Activated CD4-positive, alpha-beta T cell treated with anti-CD3 and anti-CD28 coated beads for 36 hours (primary cell): ENCODE measurements at regions not wholly inside any gene's neighbourhood (a gene's known extent, or its start where the extent isn't known, plus 50 kb on each side); places are given as distances from the start of the nearest gene placed in this dataset.
"Not testable (repeated sequence)": the region's sequence is repeated elsewhere in the genome, so short reads cannot be mapped to it uniquely, and the experiment has no call there.

Experiments used
- ATAC-seq: fragments of 200-7000 bp; cut with Tn5 transposase; one replicate; pipeline ENCODE4 v1.10.0; 2021; ENCODE audit warnings: mild to moderate bottlenecking, moderate library complexity
- CTCF ChIA-PET: fragments of 350-600 bp; sonication (Branson Sonifier 250); formaldehyde crosslinking; loops from one replicate; lab custom pipeline; 2021; ENCODE audit warnings: antibody characterized with exemption; lab: Charles Lee
- POLR2A ChIA-PET: fragments of 350-600 bp; sonication (Branson Sonifier 250); formaldehyde crosslinking; loops from one replicate; lab custom pipeline; 2021; ENCODE audit warnings: antibody characterized with exemption, inconsistent platforms; lab: Charles Lee
- DNase-seq: peaks from one replicate; pipeline ENCODE4 v3.0.0-alpha.2; 2020
- H3K27ac Mint-ChIP-seq: one replicate; pipeline ENCODE4 v1.8.0; 2021; ENCODE audit warnings: mixed read lengths
- H3K27me3 Mint-ChIP-seq: one replicate; pipeline ENCODE4 v1.8.0; 2021; ENCODE audit warnings: mixed read lengths
- H3K36me3 Mint-ChIP-seq: one replicate; pipeline ENCODE4 v1.8.0; 2021; ENCODE audit warnings: low read depth, mixed read lengths
- H3K4me1 Mint-ChIP-seq: one replicate; pipeline ENCODE4 v1.8.0; 2021; ENCODE audit warnings: mixed read lengths
- H3K4me3 Mint-ChIP-seq: one replicate; pipeline ENCODE4 v1.8.0; 2021; ENCODE audit warnings: mild to moderate bottlenecking, moderate library complexity, mixed read lengths
- H3K9me3 Mint-ChIP-seq: one replicate; pipeline ENCODE4 v1.8.0; 2021; ENCODE audit warnings: low read depth, mixed read lengths
- intact Hi-C, 2 experiments: fragments of 100-400 bp; cut with DNase I in 1 of 2; cut with micrococcal nuclease in 1 of 2; formaldehyde crosslinking; loops; one replicate each; pipeline versions ENCODE4 v1.14.2 to v1.15.1; 2022 to 2024; cut with DNase I, micrococcal nuclease

DNA sequence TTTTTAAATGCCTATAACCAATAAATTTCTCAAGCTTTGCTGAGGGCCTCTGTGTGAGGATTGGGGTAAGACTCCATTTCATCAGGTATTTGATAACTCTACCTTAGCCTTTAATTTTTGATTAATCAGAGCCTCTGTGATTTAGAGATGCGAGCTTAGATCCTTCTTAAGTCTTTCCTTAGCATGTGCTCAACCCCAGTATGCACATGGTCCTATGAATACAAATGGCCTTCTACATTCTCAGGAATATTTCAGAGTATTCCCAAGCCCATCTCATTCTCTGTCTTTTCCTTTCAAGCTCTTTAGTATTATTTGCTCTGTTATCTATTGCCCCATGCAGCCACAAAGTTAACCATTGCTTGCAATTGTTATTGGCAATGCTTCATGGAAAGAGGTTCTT, 1407.7 kb downstream of the LRFN5 start:
- peaks cover 13% of the 10 kb centered on the region for H3K9me3 Mint-ChIP-seq
- no peak for DNase-seq
- no peaks in the 10 kb centered on the region for H3K27me3 Mint-ChIP-seq
- H3K4me1 Mint-ChIP-seq = no peaks in the 10 kb centered on the region
- no peaks in the 10 kb centered on the region for H3K36me3 Mint-ChIP-seq
- CTCF ChIA-PET = no interaction called here
- no peak overlapping the region for H3K27ac Mint-ChIP-seq
- no peak overlapping the region for H3K4me3 Mint-ChIP-seq
- POLR2A ChIA-PET = no interaction called here
- intact Hi-C loops = no loop called here
- ATAC-seq = no peak

DNA sequence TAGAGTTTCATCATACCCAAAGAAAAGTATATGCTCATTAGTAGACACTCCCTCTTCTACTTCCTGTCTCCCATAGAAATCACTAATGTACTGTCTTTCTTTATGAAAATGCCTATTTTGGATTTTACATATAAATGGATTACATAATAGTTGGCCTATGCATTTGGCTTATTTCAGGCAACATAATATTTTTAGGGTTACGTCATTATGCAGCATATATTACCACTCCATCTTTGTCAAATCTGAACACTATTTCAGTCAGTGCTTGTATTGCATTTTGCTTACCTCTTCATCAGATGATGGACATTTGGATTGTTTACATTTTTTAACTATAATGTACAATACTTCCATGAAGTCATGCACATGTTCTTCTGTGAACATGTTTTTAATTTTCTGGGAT, 1406.1 kb downstream of the LRFN5 start:
- intact Hi-C loops = no loop called here
- Mint-ChIP-seq H3K27ac (no peak overlapping the region), H3K9me3 (peaks cover 10% of the 10 kb centered on the region), H3K4me3 (no peak overlapping the region), H3K4me1 (no peaks in the 10 kb centered on the region), H3K36me3 (no peaks in the 10 kb centered on the region), H3K27me3 (no peaks in the 10 kb centered on the region)
- no peak for DNase-seq
- POLR2A ChIA-PET = no interaction called here
- CTCF ChIA-PET = no interaction called here
- no peak for ATAC-seq

DNA sequence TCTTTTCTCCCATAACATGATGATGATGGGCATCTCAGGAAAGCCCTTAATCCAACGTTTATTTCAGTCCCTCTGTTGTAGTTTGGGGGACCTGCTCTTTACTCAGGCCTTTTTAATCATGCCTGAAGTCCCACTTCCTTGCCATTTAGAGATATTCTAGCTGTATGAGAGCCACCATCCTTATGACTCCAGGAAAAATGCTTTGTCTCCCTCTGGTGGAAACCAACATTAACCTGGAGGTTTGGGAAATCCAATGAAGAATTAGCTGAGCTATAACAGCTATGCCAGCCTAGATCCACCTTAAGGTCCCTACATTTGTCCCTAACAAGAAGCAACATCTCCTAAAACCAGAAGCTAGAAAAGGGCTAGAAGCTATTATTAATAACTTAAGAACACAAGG, 1399.1 kb downstream of the LRFN5 start:
- intact Hi-C loops = no loop called here
- H3K9me3 Mint-ChIP-seq = peaks cover 29% of the 10 kb centered on the region
- POLR2A ChIA-PET = no interaction called here

DNA sequence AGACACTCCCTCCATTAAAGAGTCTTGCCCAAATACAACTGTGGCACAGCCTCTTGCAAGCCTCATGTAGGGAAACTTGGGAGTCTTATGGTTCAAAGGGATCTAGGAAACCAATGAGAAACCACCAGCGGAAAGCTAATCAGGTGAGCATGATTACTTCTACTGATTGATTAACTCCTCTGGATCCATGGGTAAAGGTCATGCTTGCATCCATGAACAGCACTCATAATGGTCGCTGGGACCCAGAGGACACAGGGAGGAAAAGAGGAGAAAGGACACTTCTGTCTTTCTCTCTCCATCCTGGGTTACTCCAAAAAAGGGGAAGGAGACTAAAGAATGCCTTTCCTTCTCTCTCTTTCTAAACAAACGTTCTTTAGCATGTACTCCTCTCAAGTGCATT, 1397.2 kb downstream of the LRFN5 start:
- intact Hi-C loops = no loop called here
- Mint-ChIP-seq H3K4me3 (no peak overlapping the region), H3K4me1 (no peaks in the 10 kb centered on the region), H3K27ac (no peak overlapping the region), H3K9me3 (peaks cover 30% of the 10 kb centered on the region), H3K27me3 (no peaks in the 10 kb centered on the region), H3K36me3 (no peaks in the 10 kb centered on the region)
- DNase-seq = no peak
- CTCF ChIA-PET = no interaction called here
- no peak for ATAC-seq
- POLR2A ChIA-PET = no interaction called here

More for the DNA sequence above, 1399.1 kb downstream of the LRFN5 start:
- no peak overlapping the region for H3K4me3 Mint-ChIP-seq
- no peaks in the 10 kb centered on the region for H3K27me3 Mint-ChIP-seq
- no peak overlapping the region for H3K27ac Mint-ChIP-seq
- CTCF ChIA-PET = no interaction called here
- no peak for DNase-seq
- ATAC-seq = no peak
- no peaks in the 10 kb centered on the region for H3K36me3 Mint-ChIP-seq
- no peaks in the 10 kb centered on the region for H3K4me1 Mint-ChIP-seq

DNA sequence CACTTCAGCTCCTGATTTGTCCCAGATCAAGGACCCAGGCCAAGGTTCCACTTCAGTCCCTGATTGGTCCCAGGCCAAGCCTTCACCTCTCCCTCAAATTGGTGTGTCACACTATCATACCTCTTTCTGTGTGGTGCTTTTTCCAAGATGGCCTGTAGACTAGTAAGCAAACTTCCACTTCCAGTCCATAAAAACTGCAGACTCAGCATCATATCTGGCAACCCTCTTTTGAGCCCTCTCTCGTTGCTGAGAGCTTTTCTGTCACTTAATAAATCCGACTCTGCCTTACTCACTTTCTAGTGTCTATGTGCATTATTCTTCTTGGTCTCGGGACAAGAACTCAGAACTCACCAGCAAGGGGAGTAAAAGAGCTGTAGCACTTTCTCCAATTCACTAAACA, 1395.1 kb downstream of the LRFN5 start:
- peaks cover 30% of the 10 kb centered on the region for H3K9me3 Mint-ChIP-seq
- no peak for ATAC-seq

DNA sequence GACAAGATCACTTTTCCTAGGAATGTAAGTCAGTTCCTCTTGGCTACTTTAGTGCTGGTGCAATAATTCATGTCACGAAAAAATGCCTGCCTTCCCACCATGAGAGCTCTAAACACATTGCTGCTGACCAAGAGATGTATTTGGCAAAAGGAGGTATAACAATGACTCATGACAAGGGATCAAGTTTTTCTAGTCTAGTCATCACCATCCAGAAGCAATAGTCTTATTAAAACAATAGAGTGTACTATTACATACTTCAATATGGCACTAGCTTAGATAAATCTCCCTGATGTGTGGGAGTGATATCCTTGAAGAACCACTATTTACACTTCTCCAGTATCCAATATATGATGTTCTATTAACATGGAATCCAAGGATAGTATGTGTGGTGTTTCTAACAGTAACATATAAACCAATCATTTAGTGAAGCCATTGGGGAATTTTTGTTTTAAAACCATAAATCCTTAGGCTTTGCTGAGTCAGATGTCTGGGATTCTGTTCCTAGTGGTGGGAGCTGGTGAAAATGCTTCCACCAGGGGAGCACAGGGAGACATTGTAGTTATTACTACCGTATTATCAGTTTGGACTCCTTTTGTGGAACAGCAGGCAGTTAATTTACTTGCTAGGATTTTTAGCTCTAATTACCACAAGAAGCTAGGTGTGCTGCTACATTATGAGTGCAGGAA, 1387.5 kb downstream of the LRFN5 start:
- Mint-ChIP-seq H3K36me3 (no peaks in the 10 kb centered on the region), H3K4me1 (no peaks in the 10 kb centered on the region), H3K4me3 (no peak overlapping the region), H3K27ac (no peak overlapping the region), H3K27me3 (no peaks in the 10 kb centered on the region), H3K9me3 (peaks cover 5% of the 10 kb centered on the region)
- DNase-seq (no peak), ATAC-seq (no peak)
- ChIA-PET POLR2A (no interaction called here), CTCF (interaction anchor here (1.0 kb wide), 1 partner anchor 13 kb away, joined by 3 read pairs; no protein-coding TSS in a partner anchor)
- intact Hi-C loops = no loop called here

More for the DNA sequence above, 1395.1 kb downstream of the LRFN5 start:
- ChIA-PET POLR2A (no interaction called here), CTCF (no interaction called here)
- no peak for DNase-seq
- Mint-ChIP-seq H3K27ac (no peak overlapping the region), H3K4me3 (no peak overlapping the region), H3K27me3 (no peaks in the 10 kb centered on the region), H3K4me1 (no peaks in the 10 kb centered on the region), H3K36me3 (no peaks in the 10 kb centered on the region)
- intact Hi-C loops = no loop called here

DNA sequence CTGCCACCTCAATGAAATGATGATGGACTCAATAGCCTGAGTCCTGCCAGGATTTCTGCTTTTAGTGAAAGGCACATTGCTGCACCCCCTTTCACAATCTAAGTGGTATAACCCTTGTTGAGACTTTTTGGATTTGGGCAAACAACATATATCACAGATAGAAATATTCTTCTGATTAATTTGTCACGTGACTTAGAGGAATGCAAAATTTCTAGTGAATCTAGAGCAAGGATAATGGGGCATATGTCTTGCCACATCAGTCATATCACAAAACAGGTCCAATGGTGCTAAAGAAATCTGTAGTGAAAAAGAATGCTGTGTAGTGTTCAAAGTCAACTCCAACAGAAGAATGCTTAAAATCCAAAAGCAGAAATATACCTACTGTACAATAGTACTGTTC, 1386.3 kb downstream of the LRFN5 start:
- Mint-ChIP-seq H3K4me1 (no peaks in the 10 kb centered on the region), H3K9me3 (peaks cover 12% of the 10 kb centered on the region), H3K27ac (no peak overlapping the region), H3K27me3 (no peaks in the 10 kb centered on the region), H3K36me3 (no peaks in the 10 kb centered on the region), H3K4me3 (no peak overlapping the region)
- CTCF ChIA-PET = no interaction called here
- ATAC-seq (no peak), DNase-seq (no peak)
- intact Hi-C loops = no loop called here
- POLR2A ChIA-PET = no interaction called here

DNA sequence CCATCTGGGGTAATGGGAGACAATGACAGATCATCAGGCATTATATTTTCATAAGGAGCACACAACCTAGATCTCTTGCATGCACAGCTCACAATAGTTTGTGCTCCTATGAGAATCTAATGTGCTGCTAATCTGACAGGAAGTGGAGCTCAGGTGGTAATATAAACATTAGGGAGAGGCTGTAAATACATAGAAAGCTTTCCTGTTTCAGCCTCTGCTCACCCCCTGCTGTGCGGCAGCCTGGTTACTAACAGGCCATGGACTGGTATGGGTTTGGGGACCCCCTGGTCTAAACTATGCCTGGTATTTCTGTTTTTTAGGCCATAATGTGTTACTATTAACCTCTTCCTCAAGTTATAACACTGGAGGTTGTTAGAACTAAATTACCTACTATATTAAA, 1373.7 kb downstream of the LRFN5 start:
- no peaks in the 10 kb centered on the region for H3K36me3 Mint-ChIP-seq
- no peaks in the 10 kb centered on the region for H3K4me1 Mint-ChIP-seq
- ATAC-seq = no peak
- H3K9me3 Mint-ChIP-seq = peaks cover 11% of the 10 kb centered on the region
- no peak overlapping the region for H3K27ac Mint-ChIP-seq
- H3K27me3 Mint-ChIP-seq = no peaks in the 10 kb centered on the region
- intact Hi-C loops = no loop called here
- no peak for DNase-seq
- CTCF ChIA-PET = interaction anchor here (1.5 kb wide), 1 partner anchor 14 kb away, joined by 3 read pairs; no protein-coding TSS in a partner anchor
- no peak overlapping the region for H3K4me3 Mint-ChIP-seq
- POLR2A ChIA-PET = no interaction called here

DNA sequence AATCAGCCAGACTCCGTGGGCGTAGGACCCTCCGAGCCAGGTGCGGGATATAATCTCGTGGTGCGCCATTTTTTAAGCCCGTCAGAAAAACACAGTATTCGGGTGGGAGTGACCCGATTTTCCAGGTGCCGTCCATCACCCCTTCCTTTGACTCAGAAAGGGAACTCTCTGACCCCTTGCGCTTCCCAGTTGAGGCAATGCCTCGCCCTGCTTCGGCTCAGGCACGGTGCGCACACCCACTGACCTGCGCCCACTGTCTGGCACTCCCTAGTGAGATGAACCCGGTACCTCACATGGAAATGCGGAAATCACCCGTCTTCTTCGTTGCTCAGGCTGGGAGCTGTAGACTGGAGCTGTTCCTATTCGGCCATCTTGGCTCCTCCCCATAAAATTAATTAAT, 1366.5 kb downstream of the LRFN5 start:
- H3K4me1 Mint-ChIP-seq, ATAC-seq, H3K27ac Mint-ChIP-seq, CTCF ChIA-PET, H3K9me3 Mint-ChIP-seq, H3K27me3 Mint-ChIP-seq, intact Hi-C loops, H3K4me3 Mint-ChIP-seq, POLR2A ChIA-PET, DNase-seq, H3K36me3 Mint-ChIP-seq: not testable (repeated sequence)

DNA sequence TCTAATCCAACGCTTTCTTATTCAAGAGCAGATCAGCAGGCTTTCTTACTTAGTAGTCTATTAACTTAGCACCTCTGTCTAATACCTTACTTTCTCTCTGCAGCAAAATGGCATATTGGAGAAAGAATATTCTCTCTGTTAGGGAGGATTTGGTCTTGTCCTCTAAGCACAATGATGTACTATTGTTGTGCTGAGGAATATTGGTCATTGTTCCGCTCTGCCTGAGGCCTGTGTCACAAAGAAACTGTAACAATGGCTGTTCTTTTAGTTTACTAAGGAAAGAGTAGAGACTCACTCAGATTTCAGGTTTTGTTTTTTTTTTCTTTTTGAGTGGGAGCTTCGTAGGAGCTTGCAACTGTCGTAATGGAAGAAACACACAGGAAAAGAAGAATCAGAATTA, 1358.8 kb downstream of the LRFN5 start:
- Mint-ChIP-seq H3K27me3 (no peaks in the 10 kb centered on the region), H3K36me3 (no peaks in the 10 kb centered on the region), H3K27ac (no peak overlapping the region), H3K9me3 (peaks cover 9% of the 10 kb centered on the region), H3K4me3 (no peak overlapping the region), H3K4me1 (no peaks in the 10 kb centered on the region)
- POLR2A ChIA-PET = no interaction called here
- DNase-seq (no peak), ATAC-seq (no peak)
- intact Hi-C loops = no loop called here
- CTCF ChIA-PET = no interaction called here

DNA sequence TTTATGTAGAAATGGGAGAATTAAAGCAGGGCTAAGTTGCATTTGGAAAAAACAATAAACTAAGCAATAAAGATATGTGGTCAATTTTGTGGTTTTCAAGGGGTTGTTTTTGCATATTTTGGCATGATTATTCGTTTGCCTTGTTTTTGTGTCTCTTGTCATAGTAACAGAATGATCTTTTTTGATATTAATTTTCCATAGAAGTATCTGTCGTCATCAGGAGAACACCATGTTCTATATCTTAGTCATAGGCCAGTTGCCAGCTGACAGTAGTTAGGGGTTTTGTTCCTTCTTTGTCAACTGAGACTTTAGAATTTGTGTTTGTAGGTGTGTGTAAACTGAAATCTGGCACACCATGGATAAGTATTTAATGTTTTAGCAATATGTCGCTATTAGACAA, 1354.8 kb downstream of the LRFN5 start:
- intact Hi-C loops = no loop called here
- H3K9me3 Mint-ChIP-seq = peaks cover 8% of the 10 kb centered on the region
- H3K4me1 Mint-ChIP-seq = no peaks in the 10 kb centered on the region
- POLR2A ChIA-PET = no interaction called here
- no peak overlapping the region for H3K4me3 Mint-ChIP-seq
- ATAC-seq (no peak), DNase-seq (no peak)
- no peaks in the 10 kb centered on the region for H3K27me3 Mint-ChIP-seq
- no peaks in the 10 kb centered on the region for H3K36me3 Mint-ChIP-seq
- no peak overlapping the region for H3K27ac Mint-ChIP-seq
- CTCF ChIA-PET = no interaction called here

DNA sequence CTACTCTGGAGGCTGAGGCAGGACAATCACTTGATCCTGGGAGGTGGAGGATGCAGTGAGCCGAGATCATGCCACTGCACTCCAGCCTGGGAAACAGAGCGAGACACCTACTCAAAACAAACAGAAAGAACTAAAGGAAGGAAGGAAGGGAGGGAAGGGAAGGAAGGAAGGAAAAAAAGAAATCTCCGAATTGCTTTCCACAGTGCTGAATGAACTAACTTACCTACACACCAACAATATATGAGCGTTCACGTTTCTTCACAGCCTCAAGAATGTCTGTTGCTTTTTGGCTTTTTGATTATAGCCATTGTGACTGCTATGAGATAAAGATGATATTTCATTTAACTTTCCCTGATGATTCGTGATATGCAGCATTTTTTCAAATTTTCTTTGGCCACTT, 1343.7 kb downstream of the LRFN5 start:
- no peak for ATAC-seq
- intact Hi-C loops = no loop called here

More for the DNA sequence above, 1343.7 kb downstream of the LRFN5 start:
- no peak overlapping the region for H3K4me3 Mint-ChIP-seq
- peaks cover 9% of the 10 kb centered on the region for H3K9me3 Mint-ChIP-seq
- H3K27me3 Mint-ChIP-seq = no peaks in the 10 kb centered on the region
- H3K36me3 Mint-ChIP-seq = no peaks in the 10 kb centered on the region
- DNase-seq = no peak
- CTCF ChIA-PET = no interaction called here
- no peaks in the 10 kb centered on the region for H3K4me1 Mint-ChIP-seq
- no peak overlapping the region for H3K27ac Mint-ChIP-seq
- POLR2A ChIA-PET = no interaction called here
